ENCODE measurements at regions not wholly inside any gene's neighbourhood (a gene's known extent, or its start where the extent isn't known, plus 50 kb on each side); places are given as distances from the start of the nearest gene placed in this dataset.

GRCh38 chr15:35630532-35630931, 84.6 kb upstream of the DPH6 start:
- H3K36me3 ChIP-seq, result no peaks in the 10 kb centered on the region
- Mint-ChIP-seq H3K27me3 (ENCODE audit: insufficient read depth, low read depth) (no peaks in the 10 kb centered on the region), H3K9me3 (no peaks in the 10 kb centered on the region), H3K4me3 (no peak overlapping the region), H3K27ac (no peak overlapping the region), H3K36me3 (no peaks in the 10 kb centered on the region), H3K4me1 (peaks cover 9% of the 10 kb centered on the region)
- H3K79me2 ChIP-seq (ENCODE audit: low read depth), result no peaks in the 10 kb centered on the region
- H3K9me3 ChIP-seq (ENCODE audit: low read depth), result no peaks in the 10 kb centered on the region
- H3K4me3 ChIP-seq, result no peak overlapping the region
- H3K27me3 ChIP-seq, result no peaks in the 10 kb centered on the region
- no peak overlapping the region for H3K27ac ChIP-seq
- H3K4me2 ChIP-seq, result no peak overlapping the region
- TF ChIP-seq EZH2 (IDR thresholded peaks at IDR 0.05) (no peak), CTCF (IDR thresholded peaks at IDR 0.05) (no peak), EZH2phosphoT487 (IDR thresholded peaks at IDR 0.05) (no peak)
- H3K9ac ChIP-seq, result no peak overlapping the region
- peak overlapping the region; percentile 84 for H2AFZ ChIP-seq (replicated peaks)
- H3K4me1 ChIP-seq, result peaks cover 18% of the 10 kb centered on the region
- no peak for DNase-seq (ENCODE audit: low spot score)
- H4K20me1 ChIP-seq (ENCODE audit: low read depth), result no peaks in the 10 kb centered on the region
- no peaks in the 10 kb centered on the region for H3F3A ChIP-seq (ENCODE audit: low read depth)

DNA sequence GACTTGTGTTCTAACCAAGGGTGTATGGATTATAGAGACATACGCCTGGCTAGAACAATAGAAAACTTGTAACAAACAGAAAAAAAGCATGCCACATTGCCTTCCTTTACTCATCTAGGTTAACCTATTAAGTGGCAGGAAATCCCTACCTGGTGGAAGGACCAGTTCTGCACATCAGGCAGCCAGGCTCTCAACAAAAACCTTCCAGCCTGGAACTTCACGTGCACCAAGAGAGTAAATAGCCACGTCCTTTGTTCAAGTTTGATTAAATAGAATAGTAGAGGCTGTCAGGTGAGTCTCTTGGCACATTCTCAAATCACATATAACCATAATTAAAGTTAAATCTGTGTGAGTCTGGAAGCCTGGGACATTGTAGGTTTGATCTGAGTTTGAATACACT, 85.0 kb upstream of the DPH6 start:
- no peak overlapping the region for H3K27ac Mint-ChIP-seq
- no peaks in the 10 kb centered on the region for H3K27me3 Mint-ChIP-seq (ENCODE audit: insufficient read depth, low read depth)
- Histone ChIP-seq H4K20me1 (ENCODE audit: low read depth) (no peaks in the 10 kb centered on the region), H3K4me3 (no peak overlapping the region), H3K27ac (no peak overlapping the region), H3K27me3 (no peaks in the 10 kb centered on the region), H3F3A (ENCODE audit: low read depth) (no peaks in the 10 kb centered on the region), H3K9ac (no peak overlapping the region), H3K4me1 (peaks cover 18% of the 10 kb centered on the region), H2AFZ (replicated peaks) (peak overlapping the region; percentile 84), H3K4me2 (no peak overlapping the region), H3K79me2 (ENCODE audit: low read depth) (no peaks in the 10 kb centered on the region), H3K9me3 (ENCODE audit: low read depth) (no peaks in the 10 kb centered on the region), H3K36me3 (no peaks in the 10 kb centered on the region)
- H3K4me3 Mint-ChIP-seq, result no peak overlapping the region
- H3K4me1 Mint-ChIP-seq, result peaks cover 9% of the 10 kb centered on the region
- no peak for DNase-seq (ENCODE audit: low spot score)
- no peaks in the 10 kb centered on the region for H3K36me3 Mint-ChIP-seq
- H3K9me3 Mint-ChIP-seq, result no peaks in the 10 kb centered on the region
- TF ChIP-seq EZH2 (IDR thresholded peaks at IDR 0.05) (no peak), EZH2phosphoT487 (IDR thresholded peaks at IDR 0.05) (no peak), CTCF (IDR thresholded peaks at IDR 0.05) (no peak)

DNA sequence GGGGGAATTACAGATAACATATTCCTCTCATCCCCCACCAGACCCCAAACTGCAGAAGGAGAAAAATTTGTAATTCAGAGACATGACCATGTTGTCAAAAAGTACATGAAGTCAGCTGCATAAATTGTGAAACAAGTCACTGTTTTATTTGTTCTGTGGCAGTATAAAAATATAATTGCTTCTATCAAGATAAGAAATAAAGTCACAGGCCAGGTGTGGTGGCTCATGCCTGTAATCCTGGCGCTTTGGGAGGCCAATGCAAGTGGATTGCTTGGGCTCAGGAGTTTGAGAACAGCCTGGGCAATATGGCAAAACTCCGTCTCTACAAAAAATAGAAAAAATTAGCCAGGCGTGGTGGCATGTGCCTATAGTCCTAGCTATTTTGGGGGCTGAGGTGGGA, 87.7 kb upstream of the DPH6 start:
- Histone ChIP-seq H3K79me2 (ENCODE audit: low read depth) (no peaks in the 10 kb centered on the region), H3K4me3 (no peak overlapping the region), H3K4me1 (peaks cover 10% of the 10 kb centered on the region), H3K4me2 (no peak overlapping the region), H3K9me3 (ENCODE audit: low read depth) (no peaks in the 10 kb centered on the region), H3K9ac (no peak overlapping the region), H3K27me3 (no peaks in the 10 kb centered on the region), H3F3A (ENCODE audit: low read depth) (no peaks in the 10 kb centered on the region), H3K27ac (no peak overlapping the region), H4K20me1 (ENCODE audit: low read depth) (no peaks in the 10 kb centered on the region), H3K36me3 (no peaks in the 10 kb centered on the region), H2AFZ (replicated peaks) (no peak overlapping the region)
- Mint-ChIP-seq H3K4me3 (no peak overlapping the region), H3K27me3 (ENCODE audit: insufficient read depth, low read depth) (no peaks in the 10 kb centered on the region), H3K36me3 (no peaks in the 10 kb centered on the region), H3K9me3 (no peaks in the 10 kb centered on the region), H3K27ac (no peak overlapping the region), H3K4me1 (no peaks in the 10 kb centered on the region)
- no peak for TF ChIP-seq CTCF (IDR thresholded peaks at IDR 0.05)
- no peak for TF ChIP-seq EZH2 (IDR thresholded peaks at IDR 0.05)
- TF ChIP-seq EZH2phosphoT487 (IDR thresholded peaks at IDR 0.05), result no peak
- no peak for DNase-seq (ENCODE audit: low spot score)

DNA sequence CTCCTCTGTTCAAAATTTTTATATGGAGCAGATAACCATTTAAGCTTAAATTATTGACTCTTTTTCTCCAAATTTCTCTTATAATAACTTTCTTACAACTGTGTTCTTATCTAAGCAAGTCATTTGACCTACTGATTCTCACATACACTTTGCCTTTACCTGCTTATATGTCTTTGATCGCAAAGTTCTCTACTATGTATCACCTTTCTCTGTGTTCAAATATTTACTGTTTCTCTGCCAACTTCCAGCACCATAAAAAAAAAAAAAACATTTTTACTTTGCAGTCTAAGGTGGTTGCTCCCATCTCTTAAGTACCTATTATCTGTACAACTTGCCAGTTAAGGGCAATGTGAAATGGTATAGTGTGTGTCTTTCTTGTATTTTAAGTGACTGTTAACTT, 100.8 kb upstream of the DPH6 start:
- Mint-ChIP-seq H3K4me1 (no peaks in the 10 kb centered on the region), H3K4me3 (no peak overlapping the region), H3K27me3 (ENCODE audit: insufficient read depth, low read depth) (no peaks in the 10 kb centered on the region), H3K36me3 (no peaks in the 10 kb centered on the region), H3K9me3 (no peaks in the 10 kb centered on the region), H3K27ac (no peak overlapping the region)
- Histone ChIP-seq H3K9ac (no peak overlapping the region), H3K36me3 (no peaks in the 10 kb centered on the region), H3K4me3 (no peak overlapping the region), H4K20me1 (ENCODE audit: low read depth) (no peaks in the 10 kb centered on the region), H3K4me2 (no peak overlapping the region), H2AFZ (replicated peaks) (no peak overlapping the region), H3F3A (ENCODE audit: low read depth) (no peaks in the 10 kb centered on the region), H3K27me3 (no peaks in the 10 kb centered on the region), H3K79me2 (ENCODE audit: low read depth) (no peaks in the 10 kb centered on the region), H3K9me3 (ENCODE audit: low read depth) (no peaks in the 10 kb centered on the region), H3K4me1 (no peaks in the 10 kb centered on the region), H3K27ac (no peak overlapping the region)
- no peak for DNase-seq (ENCODE audit: low spot score)
- no peak for TF ChIP-seq EZH2phosphoT487 (IDR thresholded peaks at IDR 0.05)
- TF ChIP-seq EZH2 (IDR thresholded peaks at IDR 0.05), result no peak
- TF ChIP-seq CTCF (IDR thresholded peaks at IDR 0.05), result no peak

All from neural progenitor cell (in vitro differentiated cells).